ACHN (cell line): ENCODE measurements at regions not wholly inside any gene's neighbourhood (a gene's known extent, or its start where the extent isn't known, plus 50 kb on each side); places are given as distances from the start of the nearest gene placed in this dataset.

Experiments
- DNase-seq: peaks from one replicate; pipeline ENCODE4 v3.0.0-alpha.2; 2015
- in situ Hi-C: cut with HindIII; loops from 2 replicates; pipeline ENCODE4 v1.10.0; 2017; ENCODE audit warnings: low sequenced_read_pairs, low pct_ligation_motif_present, low pct_unique_long_range_greater_than_20kb

DNA sequence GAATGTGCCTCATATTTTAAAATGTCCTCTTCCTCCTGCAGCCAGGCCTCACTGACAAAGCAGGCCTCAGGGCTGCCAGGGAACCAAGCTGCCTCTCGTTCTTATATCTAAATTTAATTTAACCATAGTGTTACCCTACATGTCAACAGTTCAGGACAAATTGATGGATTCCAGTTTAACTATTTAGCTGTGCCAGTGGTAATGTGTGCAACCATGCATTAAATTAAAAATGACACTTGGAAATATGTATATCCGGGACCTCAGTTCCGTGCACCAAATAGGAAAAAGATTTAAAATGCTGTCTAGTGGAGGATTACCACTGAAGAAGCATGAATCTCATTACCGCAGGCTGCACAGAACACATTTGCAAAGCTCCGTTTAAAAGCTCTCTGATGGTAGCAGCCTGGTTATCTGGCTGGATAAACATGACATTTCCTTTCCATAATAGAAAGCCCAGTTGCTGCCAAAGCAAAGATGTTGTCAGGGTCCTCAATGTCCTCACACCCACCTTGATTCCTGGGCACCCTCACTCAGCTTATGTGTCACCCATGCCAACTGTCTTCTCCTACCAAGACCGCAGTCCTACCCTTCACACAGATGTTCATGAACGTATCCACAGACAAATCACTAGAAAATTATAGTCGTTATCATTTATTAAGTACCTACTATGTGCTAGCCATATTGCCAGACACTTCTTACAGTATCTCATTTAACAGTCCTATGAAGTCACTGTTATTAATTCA is 73.3 kb upstream of the FRMD4A start:
- no peak for DNase-seq
- in situ Hi-C loops, result no loop called here

DNA sequence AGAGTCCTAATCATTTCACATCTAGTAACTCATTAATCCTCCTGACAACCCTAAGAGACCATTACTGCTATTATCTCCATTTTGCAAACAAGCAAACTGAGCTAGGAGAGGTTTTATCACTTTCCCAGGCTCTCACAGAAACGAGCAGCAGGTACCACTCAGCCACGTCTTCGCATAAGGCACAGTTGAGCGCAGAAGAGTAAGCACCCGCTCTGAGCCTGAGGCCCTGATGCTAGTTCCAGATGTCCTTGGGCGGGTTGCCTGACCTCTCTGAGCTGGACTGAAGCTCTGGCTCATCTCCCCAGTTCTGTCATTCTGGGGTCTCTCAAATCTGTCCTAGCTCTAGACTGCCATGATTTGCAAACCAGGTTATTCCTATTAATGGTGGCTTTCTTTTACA is 72.6 kb upstream of the FRMD4A start:
- in situ Hi-C loops, result no loop called here
- no peak for DNase-seq

DNA sequence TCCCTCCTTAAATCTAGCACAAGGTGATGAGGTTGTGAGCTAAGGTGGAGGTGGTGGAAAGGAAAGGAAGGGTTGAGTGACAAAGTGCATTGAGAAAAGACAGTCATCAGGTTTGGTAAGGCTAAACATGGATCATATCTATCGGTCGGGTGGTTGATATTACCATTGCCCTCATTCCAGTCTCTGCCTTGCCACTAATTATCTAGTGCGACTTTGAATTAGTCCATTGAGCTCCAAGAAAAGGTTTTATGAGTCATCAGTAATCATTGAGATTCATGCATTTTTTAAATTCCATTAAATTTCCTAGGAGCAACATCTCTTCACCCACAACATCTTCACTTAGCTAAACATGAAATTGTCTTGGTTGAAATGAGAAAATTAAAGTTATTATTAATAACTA is 68.9 kb upstream of the FRMD4A start:
- no peak for DNase-seq
- in situ Hi-C loops, result no loop called here

DNA sequence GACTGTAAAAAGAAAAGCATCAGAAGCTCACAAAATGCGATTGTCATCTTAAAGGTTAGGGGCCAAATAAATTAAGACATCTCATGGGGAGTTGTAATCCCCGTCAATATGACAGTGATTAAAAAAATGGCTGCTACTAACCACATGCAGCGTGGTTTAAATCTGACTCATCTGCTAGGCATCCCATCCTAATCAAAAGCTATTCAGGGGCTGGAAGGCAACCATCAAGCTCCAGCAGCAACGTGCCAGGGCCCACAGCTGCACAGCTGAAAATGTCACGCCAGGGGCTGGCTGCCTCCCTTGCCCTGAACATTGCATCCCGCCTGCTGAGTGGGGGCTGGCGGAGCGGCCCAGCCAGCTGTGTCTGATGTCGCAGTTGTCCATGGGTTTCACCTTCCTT is 66.3 kb upstream of the FRMD4A start:
- DNase-seq, result peak; percentile 98
- in situ Hi-C loops, result no loop called here

GRCh38 chr10:14396411-14397048 is 65.8 kb upstream of the FRMD4A start:
- DNase-seq, result peak; percentile 85
- in situ Hi-C loops, result no loop called here

GRCh38 chr10:14394179-14394578 is 63.5 kb upstream of the FRMD4A start:
- in situ Hi-C loops, result no loop called here
- DNase-seq, result no peak

DNA sequence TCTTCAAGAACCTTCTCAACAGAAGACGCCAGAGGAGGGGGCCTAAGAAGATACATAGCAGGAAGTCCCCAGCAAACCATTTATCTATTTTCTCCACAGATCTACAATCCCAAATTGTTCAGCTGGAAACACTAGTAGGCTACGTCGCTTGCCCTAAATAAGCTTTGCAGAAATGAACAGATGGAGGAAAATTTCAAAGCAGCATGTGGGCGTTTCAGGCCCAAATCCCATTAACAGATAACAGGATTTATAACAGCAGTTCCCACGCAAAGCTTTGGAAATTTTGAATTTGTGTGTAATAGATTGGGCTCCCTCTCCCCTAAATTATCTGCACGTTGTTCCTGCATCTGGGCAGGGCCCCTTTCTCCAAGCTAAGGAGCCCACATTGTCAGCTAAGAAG is 60.6 kb upstream of the FRMD4A start:
- in situ Hi-C loops, result no loop called here
- no peak for DNase-seq

GRCh38 chr10:14389981-14390590 is 59.4 kb upstream of the FRMD4A start:
- in situ Hi-C loops, result no loop called here
- no peak for DNase-seq

DNA sequence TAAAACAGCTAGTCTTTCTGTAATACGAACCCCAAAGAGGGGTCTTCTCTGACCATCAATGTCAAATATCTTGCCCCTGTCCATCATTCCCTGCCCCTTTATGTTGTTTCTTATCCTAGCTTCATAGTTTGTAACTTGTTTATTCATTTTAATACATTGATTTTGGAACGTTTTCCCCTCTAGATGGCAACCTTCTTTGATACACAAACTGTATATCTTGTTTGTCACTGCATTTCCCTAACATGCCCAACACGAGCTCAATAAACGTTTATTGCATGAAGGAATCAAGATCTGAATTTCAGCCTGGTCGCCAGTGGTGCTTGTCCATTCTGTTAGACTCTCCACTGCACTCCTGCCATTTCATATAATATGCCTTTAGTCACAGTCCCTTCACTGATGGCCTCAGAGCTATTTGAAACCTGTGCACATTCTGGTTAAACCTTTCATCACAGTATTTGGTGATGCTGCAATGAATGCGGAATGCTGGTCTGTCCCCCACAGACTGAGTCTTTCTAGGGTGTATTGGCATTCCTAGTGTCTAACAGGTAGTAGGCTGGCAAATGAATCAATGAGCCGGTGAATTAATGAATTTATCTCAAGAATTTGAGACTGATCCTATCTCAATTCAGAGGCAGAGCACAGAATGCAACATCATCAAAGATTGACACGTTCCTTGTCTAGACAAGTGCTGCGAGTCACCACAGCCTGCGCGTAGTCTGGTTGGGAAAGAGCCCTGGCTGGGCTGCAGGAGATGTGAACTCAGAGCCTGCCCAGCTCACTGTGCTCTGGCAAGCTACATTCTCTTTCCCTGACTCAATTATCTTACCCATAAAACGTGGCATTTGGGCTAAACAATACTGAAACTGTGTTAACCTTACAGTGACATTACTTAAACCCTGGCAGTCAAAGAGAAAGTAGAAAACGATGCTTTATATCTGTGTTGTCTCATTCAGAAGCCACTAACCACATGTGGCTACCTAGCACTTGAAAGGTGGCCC is 55.2 kb upstream of the FRMD4A start:
- in situ Hi-C loops, result no loop called here
- peak; percentile 21 for DNase-seq

DNA sequence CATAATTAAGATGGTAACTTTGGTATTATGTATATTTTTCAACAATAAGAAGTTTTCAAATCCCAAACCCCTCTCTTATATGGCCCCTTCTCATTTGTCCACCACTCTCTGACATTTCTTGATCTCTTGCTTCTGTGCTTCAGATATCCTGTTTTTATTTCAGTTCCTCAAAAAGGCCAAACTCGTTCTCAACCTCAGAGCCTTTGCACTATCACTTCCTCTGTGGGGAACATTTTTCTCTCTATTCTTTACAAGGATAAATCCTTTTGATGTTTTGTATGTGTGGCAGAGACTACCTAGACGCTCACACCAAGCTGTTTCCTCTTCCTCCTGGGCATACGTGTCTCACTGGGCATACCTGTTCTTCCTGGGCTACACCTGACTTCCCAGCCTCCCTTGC is 54.2 kb upstream of the FRMD4A start:
- in situ Hi-C loops, result no loop called here
- no peak for DNase-seq

GRCh38 chr10:14384116-14384730 is 53.5 kb upstream of the FRMD4A start:
- in situ Hi-C loops, result no loop called here
- no peak for DNase-seq

DNA sequence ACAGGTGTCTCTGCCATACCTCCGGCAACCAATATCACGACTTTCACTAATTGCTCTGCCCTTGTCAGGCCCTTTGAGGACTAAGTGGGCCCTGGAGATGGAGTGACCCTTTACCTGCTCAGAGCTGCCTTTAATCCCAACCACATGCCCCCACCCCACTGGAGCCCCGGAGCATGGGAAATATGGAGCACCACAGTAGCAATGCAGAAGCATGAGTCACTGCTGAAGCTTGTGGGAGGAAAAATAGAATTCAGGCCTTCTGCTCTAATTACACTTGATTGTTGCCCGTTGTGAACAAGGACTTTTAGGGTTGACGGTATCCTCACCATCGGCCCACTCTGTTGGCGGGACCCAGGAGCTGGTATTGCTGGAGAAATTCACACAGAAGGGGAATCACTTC is 52.5 kb upstream of the FRMD4A start:
- DNase-seq, result peak; percentile 25
- in situ Hi-C loops, result no loop called here

DNA sequence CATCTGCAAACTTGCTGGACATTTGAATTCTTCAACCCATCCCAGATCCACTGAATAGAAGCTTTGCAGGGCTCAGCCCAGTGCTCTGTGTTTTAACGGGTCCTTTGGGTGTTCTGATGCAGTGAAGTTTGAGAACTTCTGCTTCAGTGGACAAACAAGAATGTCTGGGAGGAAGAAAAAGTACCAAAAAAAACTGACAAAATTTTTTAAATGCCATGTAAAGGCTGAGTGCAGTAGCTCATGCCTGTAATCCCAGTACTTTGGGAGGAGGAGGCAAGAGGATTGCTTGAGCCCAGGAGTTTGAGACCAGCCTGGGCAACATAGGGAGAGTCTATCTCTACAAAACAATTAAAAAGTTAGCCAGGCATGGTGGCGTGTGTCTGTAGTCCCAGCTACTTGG is 51.8 kb upstream of the FRMD4A start:
- in situ Hi-C loops, result no loop called here
- DNase-seq, result no peak

DNA sequence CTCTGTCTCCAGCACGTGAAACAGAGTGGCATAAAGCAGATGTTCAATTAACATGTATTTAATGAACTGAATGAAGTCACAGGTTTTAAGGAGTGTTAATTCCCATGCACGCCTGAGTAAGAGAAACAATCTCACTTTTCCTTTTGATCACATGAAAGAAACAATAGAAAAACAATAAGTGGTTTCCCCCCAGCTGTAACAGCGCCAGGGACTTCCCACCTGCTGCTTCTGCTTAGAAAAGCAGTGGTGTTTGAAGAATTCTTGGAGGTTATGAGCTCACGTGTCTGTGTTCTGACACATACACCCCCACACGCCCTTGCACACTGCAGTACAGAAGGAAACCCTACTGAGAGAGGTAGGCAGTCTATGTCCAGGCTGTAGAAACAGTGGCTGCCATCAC is 51.3 kb upstream of the FRMD4A start:
- in situ Hi-C loops, result no loop called here

GRCh38 chr10:14381475-14381874 is 50.8 kb upstream of the FRMD4A start:
- in situ Hi-C loops, result no loop called here
- no peak for DNase-seq

More for the DNA sequence above, 51.3 kb upstream of the FRMD4A start:
- DNase-seq, result peak; percentile 55

GRCh38 chr10:14380746-14381145 is 50.0 kb upstream of the FRMD4A start:
- peak; percentile 63 for DNase-seq
- in situ Hi-C loops, result no loop called here
